GM10248 (cell line): ENCODE measurements at regions not wholly inside any gene's neighbourhood (a gene's known extent, or its start where the extent isn't known, plus 50 kb on each side); places are given as distances from the start of the nearest gene placed in this dataset.
"Not testable (repeated sequence)": the region's sequence is repeated elsewhere in the genome, so short reads cannot be mapped to it uniquely, and the experiment has no call there.

Experiments used
- CTCF ChIA-PET: fragments of 300-600 bp; sonication (Branson Sonifier 250); formaldehyde crosslinking; extraction: SDS; loops from one replicate; lab custom pipeline; 2021; ENCODE audit warnings: antibody characterized with exemption; lab: Yijun Ruan, JAX
- POLR2A ChIA-PET: fragments of 350-650 bp; sonication (Branson Sonifier 250); formaldehyde crosslinking; extraction: SDS; loops from one replicate; lab custom pipeline; 2020; ENCODE audit warnings: antibody characterized with exemption; lab: Yijun Ruan, JAX
- DNase-seq: peaks from one replicate; pipeline ENCODE4 v3.0.0; 2012; ENCODE audit errors: extremely low spot score
- CTCF ChIP-seq: IDR thresholded peaks from 2 replicates; pipeline ENCODE4 v1.5.1; 2012; ENCODE audit warnings: mild to moderate bottlenecking, low read depth; ENCODE audit errors: extremely low read depth, missing control alignments, control extremely low read depth

GRCh38 chr2:142710336-142710735 lies 167.1 kb upstream of the KYNU start:
- DNase-seq: no peak
- POLR2A ChIA-PET: no interaction called here
- CTCF ChIA-PET: interaction anchor here (1.3 kb wide), 1 partner anchor 15 kb away, joined by 3 read pairs; no protein-coding TSS in a partner anchor
- no peak for TF ChIP-seq CTCF

GRCh38 chr2:142707318-142707717 lies 170.1 kb upstream of the KYNU start:
- ChIA-PET CTCF (no interaction called here), POLR2A (no interaction called here)
- no peak for DNase-seq
- no peak for TF ChIP-seq CTCF

GRCh38 chr2:142702397-142702796 lies 175.1 kb upstream of the KYNU start:
- CTCF ChIA-PET, DNase-seq, POLR2A ChIA-PET: not testable (repeated sequence)

- CTCF ChIA-PET: interaction anchor here (1.2 to 3.3 kb wide), 2 partner anchors 12 to 293 kb away, joined by 3 to 15 read pairs; no protein-coding TSS in a partner anchor
- DNase-seq, POLR2A ChIA-PET: not testable (repeated sequence)
Measured at GRCh38 chr2:142695350-142696257, 181.9 kb upstream of the KYNU start.

- ChIA-PET POLR2A (no interaction called here), CTCF (interaction anchor here (1.2 to 3.3 kb wide), 2 partner anchors 11 to 294 kb away, joined by 3 to 15 read pairs; no protein-coding TSS in a partner anchor)
- no peak for DNase-seq
- no peak for TF ChIP-seq CTCF
Measured at GRCh38 chr2:142694282-142694681, 183.2 kb upstream of the KYNU start.

- CTCF ChIA-PET: interaction anchor here (3.3 kb wide), 1 partner anchor 10 kb away, joined by 15 read pairs; no protein-coding TSS in a partner anchor
- DNase-seq: no peak
- POLR2A ChIA-PET: no interaction called here
- no peak for TF ChIP-seq CTCF
Measured at GRCh38 chr2:142693171-142693950, 184.1 kb upstream of the KYNU start.

GRCh38 chr2:142688856-142689605 lies 188.4 kb upstream of the KYNU start:
- no peak for TF ChIP-seq CTCF
- ChIA-PET CTCF (interaction anchor here (1.4 kb wide), 1 partner anchor 10 kb away, joined by 3 read pairs; no protein-coding TSS in a partner anchor), POLR2A (no interaction called here)
- no peak for DNase-seq
